ENCODE measurements at regions not wholly inside any gene's neighbourhood (a gene's known extent, or its start where the extent isn't known, plus 50 kb on each side); places are given as distances from the start of the nearest gene placed in this dataset.

GRCh38 chr7:15765753-15766152 lies 79.3 kb upstream of the MEOX2 start:
- TF ChIP-seq MAX (IDR thresholded peaks at IDR 0.05; ENCODE audit: low read depth, low read length) (no peak), MYC (IDR thresholded peaks at IDR 0.05; ENCODE audit: low read depth, low read length) (no peak), POLR2A (IDR thresholded peaks at IDR 0.05; ENCODE audit: extremely low read depth, insufficient read length) (no peak)
- TF ChIP-seq, protein P1, sequence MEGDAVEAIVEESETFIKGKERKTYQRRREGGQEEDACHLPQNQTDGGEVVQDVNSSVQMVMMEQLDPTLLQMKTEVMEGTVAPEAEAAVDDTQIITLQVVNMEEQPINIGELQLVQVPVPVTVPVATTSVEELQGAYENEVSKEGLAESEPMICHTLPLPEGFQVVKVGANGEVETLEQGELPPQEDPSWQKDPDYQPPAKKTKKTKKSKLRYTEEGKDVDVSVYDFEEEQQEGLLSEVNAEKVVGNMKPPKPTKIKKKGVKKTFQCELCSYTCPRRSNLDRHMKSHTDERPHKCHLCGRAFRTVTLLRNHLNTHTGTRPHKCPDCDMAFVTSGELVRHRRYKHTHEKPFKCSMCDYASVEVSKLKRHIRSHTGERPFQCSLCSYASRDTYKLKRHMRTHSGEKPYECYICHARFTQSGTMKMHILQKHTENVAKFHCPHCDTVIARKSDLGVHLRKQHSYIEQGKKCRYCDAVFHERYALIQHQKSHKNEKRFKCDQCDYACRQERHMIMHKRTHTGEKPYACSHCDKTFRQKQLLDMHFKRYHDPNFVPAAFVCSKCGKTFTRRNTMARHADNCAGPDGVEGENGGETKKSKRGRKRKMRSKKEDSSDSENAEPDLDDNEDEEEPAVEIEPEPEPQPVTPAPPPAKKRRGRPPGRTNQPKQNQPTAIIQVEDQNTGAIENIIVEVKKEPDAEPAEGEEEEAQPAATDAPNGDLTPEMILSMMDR (IDR thresholded peaks at IDR 0.05; ENCODE audit: low read depth, low read length) = no peak
- DNase-seq (ENCODE audit: low read depth) = no peak
- H3K4me3 ChIP-seq (ENCODE audit: low read depth, low read length) = no peak overlapping the region

DNA sequence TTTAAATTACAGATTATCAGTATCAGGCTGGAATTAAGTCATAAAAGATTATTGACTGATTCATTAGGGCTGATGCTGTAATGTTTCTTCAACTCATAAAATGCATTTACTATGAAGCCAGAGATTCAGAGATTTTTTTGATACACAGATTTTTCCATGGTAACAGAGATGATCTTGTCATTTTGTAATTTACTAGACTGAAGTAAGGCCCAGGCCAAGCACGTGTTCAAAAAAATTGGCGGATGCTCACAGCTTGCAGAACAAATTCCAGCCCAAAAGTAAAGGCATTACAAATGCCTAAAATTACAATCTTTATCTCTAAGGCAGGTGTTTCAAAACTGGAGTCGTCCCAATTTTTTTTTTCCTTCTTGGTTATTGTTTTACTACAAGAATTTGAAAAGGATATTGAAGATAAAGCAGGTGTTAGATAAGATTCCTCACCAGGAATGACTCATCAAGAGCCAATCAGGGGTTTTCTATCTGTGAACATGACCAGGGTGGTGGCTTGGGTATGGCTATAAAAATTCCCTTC lies 78.4 kb upstream of the MEOX2 start:
- TF ChIP-seq MAX (IDR thresholded peaks at IDR 0.05; ENCODE audit: low read depth, low read length) = no peak
- TF ChIP-seq MYC (IDR thresholded peaks at IDR 0.05; ENCODE audit: low read depth, low read length) = no peak
- TF ChIP-seq POLR2A (IDR thresholded peaks at IDR 0.05; ENCODE audit: extremely low read depth, insufficient read length) = no peak
- TF ChIP-seq, protein P1 (IDR thresholded peaks at IDR 0.05; ENCODE audit: low read depth, low read length) = no peak
- H3K4me3 ChIP-seq (ENCODE audit: low read depth, low read length) = no peak overlapping the region
- DNase-seq (ENCODE audit: low read depth) = no peak

- no peak for TF ChIP-seq MAX (IDR thresholded peaks at IDR 0.05; ENCODE audit: low read depth, low read length)
- no peak for TF ChIP-seq MYC (IDR thresholded peaks at IDR 0.05; ENCODE audit: low read depth, low read length)
- TF ChIP-seq, protein P1 (IDR thresholded peaks at IDR 0.05; ENCODE audit: low read depth, low read length) = no peak
- TF ChIP-seq POLR2A (IDR thresholded peaks at IDR 0.05; ENCODE audit: extremely low read depth, insufficient read length) = no peak
- no peak overlapping the region for H3K4me3 ChIP-seq (ENCODE audit: low read depth, low read length)
- DNase-seq (ENCODE audit: low read depth) = no peak
These were observed 77.5 kb upstream of the MEOX2 start for GRCh38 chr7:15764010-15764409.

GRCh38 chr7:15757041-15758000 lies 70.8 kb upstream of the MEOX2 start:
- no peak for DNase-seq (ENCODE audit: low read depth)
- TF ChIP-seq MAX (IDR thresholded peaks at IDR 0.05; ENCODE audit: low read depth, low read length) (no peak), MYC (IDR thresholded peaks at IDR 0.05; ENCODE audit: low read depth, low read length) (no peak), POLR2A (IDR thresholded peaks at IDR 0.05; ENCODE audit: extremely low read depth, insufficient read length) (no peak)
- TF ChIP-seq, protein P1 (IDR thresholded peaks at IDR 0.05; ENCODE audit: low read depth, low read length) = no peak
- H3K4me3 ChIP-seq (ENCODE audit: low read depth, low read length) = no peak overlapping the region

- H3K4me3 ChIP-seq (ENCODE audit: low read depth, low read length) = no peak overlapping the region
- no peak for DNase-seq (ENCODE audit: low read depth)
- TF ChIP-seq, protein P1 (IDR thresholded peaks at IDR 0.05; ENCODE audit: low read depth, low read length) = no peak
- TF ChIP-seq POLR2A (IDR thresholded peaks at IDR 0.05; ENCODE audit: extremely low read depth, insufficient read length) = no peak
- no peak for TF ChIP-seq MYC (IDR thresholded peaks at IDR 0.05; ENCODE audit: low read depth, low read length)
These were observed 68.6 kb upstream of the MEOX2 start for GRCh38 chr7:15755061-15755460.

Data from NB4 (cell line).